ENCODE measurements at regions not wholly inside any gene's neighbourhood (a gene's known extent, or its start where the extent isn't known, plus 50 kb on each side); places are given as distances from the start of the nearest gene placed in this dataset.

GRCh38 chr10:33630761-33631160 lies 296.3 kb upstream of the NRP1 start (continued):
- TF ChIP-seq ATF3 (IDR thresholded peaks at IDR 0.05; ENCODE audit: insufficient read depth, low read depth, low read length): no peak
- no peak for TF ChIP-seq RXRA (IDR thresholded peaks at IDR 0.05; ENCODE audit: insufficient read depth, low read depth, low read length)
- TF ChIP-seq RBBP5 (IDR thresholded peaks at IDR 0.05; ENCODE audit: borderline replicate concordance, low read depth, low read length): no peak
- TF ChIP-seq RFX5 (IDR thresholded peaks at IDR 0.05; ENCODE audit: borderline replicate concordance, low read depth, low read length): no peak

All from H1 (cell line).